HK-2 (cell line): ENCODE measurements at regions not wholly inside any gene's neighbourhood (a gene's known extent, or its start where the extent isn't known, plus 50 kb on each side); places are given as distances from the start of the nearest gene placed in this dataset.

Source experiments
- DNase-seq: peaks from one replicate; pipeline ENCODE4 v3.0.0-alpha.2; 2018; ENCODE audit not compliant: unreplicated experiment

GRCh38 chrX:39437670-39438441, 636.6 kb downstream of the MID1IP1 start:
- DNase-seq, result no peak

DNA sequence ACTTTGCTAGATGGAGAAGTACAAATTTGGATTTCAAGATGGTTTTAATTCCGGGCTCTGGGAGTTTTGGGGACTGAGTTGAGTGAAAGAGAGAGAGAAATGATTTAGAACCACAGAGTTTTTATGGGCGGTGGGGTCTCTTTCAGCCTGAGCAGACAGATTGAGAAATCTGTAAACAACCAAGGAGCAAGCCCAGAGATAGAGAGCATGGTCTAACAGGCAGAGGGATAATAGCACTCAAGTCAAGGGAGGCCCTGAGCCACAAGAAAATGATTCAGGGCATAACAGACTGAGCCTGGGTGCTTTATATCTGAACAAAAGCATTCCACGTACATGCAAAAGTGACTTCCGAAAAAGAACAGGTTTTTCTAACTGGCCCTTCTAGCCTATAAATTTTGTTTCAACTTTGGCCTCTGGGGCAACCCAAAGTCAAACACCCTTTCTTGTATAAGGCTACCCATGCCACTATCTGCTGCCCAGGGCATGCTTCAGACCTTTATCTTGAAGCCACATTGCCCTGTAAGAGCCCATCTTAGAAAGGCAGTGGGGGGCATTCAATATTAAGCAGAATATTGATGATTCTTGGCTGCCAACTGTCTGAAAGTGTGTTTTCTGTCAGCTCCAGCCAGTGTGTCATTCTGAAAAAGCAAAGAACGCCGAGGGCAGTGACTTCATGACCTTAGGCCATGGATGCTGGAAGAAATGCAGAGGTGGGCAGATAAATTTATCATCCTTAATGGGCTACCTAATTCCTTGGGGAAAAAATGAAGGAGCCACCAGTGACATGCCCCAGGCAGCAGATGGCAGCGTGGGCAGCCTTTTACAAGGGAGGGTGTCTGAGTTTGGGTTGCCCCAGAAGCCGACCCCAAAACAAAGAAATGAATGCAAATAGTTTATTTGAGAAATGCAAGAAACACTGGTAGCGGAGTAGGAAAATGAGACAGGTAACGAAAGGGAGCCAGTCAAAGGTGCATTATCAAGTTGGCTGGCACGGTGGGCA, 637.6 kb downstream of the MID1IP1 start:
- DNase-seq, result no peak

DNA sequence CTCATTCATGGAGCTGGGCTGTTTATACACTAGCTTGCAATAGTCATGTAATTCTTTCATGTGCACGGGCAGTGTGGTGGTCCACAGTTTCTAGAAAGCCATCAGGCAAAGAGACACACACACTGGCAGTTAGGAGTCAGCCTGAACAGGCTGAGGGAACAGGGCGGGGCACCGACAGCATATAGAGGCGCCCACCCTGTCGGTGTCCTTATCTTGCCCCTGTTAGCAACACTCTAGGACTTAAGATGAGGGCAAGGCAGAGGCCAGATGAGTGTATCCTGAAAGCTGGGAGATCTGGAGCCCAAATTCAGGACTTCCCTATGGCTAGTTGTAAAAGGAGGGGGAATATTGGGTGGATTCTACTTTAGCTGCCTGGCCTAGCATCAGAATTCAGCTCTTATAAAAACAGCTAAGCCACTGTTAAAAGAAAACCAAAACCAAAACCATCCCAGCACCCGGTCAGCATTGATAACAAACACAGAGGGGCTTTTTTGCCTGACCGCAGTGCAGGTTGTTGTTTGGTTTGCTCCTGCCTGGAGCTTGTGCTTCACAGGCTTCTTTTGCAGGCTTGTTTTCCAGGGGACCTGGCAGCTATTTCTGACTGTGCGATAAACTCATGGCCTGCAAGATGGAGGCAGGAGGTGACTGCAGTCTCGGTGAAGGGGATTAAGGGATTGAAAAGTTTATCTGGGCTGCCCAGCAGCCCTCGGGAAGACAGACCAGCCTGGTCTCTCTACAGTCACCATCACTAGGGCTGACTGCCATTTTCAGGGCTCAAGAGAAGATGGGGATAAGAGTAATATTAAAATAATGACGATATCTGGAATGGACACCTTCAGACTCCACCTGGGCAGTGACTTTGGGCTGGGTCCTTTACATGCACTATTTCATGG, 638.9 kb downstream of the MID1IP1 start:
- no peak for DNase-seq

GRCh38 chrX:39440799-39441284, 639.6 kb downstream of the MID1IP1 start:
- DNase-seq, result no peak

- DNase-seq, result no peak
These were observed 641.1 kb downstream of the MID1IP1 start for GRCh38 chrX:39442332-39442731.

DNA sequence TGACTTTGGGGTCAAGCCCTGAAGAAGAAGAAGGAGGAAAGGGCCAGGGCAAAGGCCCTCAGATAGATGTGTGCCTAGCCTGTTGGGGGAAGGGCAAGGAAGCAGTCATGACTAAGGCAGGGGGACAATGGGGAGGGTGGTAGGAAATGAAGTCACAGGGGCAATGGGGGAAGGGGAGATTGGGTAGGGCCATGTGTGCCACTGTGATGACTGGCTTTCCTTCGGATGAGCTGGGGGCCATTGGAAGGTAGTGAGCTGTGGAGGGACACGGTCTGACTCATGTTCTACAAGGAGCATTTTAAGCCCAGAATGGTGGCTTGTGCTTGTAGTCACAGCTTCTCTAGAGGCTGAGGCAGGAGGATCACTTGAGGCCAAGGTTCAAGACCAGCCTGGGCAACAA, 642.0 kb downstream of the MID1IP1 start:
- DNase-seq, result no peak

DNA sequence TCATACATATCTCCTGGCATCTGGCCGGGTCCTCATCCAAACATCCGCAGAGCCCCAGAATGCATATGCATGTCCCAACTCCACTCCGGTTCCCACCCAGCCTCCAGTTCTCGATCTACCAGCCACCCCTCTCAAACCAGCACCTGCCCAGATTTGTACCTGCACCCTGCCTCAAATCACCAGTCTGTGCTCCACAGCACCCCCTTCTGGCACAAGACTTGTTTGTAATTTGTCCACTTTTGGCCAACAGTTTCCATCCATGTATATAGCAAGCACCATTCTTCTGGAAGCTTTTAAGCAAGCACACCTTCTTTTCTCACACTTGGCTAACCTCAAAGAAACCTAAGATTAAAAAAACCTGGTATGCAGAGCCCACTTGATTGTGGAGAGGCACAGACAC, 644.1 kb downstream of the MID1IP1 start:
- no peak for DNase-seq

DNA sequence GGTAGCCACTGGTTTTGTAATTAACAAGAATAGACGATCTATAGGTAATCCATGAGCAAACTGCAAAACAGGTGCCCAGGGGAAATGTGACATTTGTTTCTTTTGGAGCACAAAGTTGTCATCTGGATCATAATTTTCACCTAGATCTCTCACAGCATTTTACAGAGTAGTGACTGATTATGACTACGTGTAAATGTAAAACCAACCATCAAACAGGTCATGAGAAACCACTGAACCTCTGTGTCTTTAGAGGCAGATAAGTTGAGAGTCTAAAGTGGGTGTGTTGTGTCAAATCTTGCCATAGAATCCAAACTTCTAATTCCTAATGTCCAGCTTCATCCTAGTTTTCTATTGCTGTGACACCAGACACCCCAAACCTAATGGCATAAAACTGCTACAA, 648.1 kb downstream of the MID1IP1 start:
- DNase-seq, result no peak

DNA sequence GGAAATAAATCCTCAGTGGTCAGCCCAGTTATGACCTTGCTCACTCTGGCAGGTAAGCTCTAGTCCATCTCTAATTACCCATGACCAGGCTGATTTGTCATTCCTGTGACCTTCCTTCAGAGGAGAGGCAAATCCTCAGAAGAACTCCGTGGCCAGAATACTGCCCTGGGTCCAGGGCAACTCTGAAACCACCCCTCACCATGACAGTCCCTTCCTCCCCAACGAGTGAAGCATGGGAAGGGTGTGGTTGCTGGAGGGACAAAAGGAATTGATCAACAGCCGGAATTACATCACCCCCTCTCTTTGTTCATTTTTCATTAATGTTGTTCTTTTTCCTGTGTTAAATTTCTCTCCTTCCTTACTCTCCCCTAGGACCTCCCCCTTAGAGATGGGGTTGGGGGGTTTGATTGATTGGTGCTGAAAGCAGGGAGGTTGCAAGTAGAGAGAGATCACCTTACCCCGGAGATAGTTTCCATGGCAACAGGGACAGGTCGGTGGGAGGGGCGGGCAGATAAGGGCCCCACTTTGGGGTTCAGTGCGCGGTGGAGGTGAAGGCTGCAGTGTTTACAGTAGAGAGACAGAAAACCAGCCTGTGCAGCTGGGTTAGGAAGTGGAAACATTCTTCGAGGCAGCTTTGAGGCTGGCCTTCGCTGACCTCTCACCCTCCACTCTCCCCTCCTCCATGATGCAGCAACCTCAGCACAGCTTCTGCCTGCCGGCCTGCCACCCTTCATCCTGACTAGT, 647.4 kb downstream of the BCOR start:
- no peak for DNase-seq

DNA sequence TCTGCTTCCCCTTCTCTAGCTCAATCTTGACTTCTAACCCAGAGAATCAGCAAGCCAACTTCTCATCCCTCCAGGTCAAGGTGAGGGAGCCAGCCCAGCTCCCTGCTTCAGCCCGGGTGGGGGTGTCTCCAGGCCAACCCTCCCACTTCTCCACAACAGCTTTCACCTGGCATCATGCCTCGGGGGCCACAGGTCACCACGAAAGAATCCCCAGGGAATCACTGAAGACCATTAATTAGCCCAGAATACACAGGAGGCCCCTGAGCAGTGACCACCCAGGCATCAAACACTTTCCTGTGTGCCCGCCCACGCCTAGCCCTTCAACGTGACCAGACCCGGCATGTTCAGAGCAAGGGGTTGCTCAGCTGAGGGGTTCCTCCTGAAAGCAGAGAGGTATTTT, 646.7 kb downstream of the BCOR start:
- DNase-seq, result no peak

- DNase-seq, result no peak
These were observed 645.4 kb downstream of the BCOR start for GRCh38 chrX:39452401-39452800.

DNA sequence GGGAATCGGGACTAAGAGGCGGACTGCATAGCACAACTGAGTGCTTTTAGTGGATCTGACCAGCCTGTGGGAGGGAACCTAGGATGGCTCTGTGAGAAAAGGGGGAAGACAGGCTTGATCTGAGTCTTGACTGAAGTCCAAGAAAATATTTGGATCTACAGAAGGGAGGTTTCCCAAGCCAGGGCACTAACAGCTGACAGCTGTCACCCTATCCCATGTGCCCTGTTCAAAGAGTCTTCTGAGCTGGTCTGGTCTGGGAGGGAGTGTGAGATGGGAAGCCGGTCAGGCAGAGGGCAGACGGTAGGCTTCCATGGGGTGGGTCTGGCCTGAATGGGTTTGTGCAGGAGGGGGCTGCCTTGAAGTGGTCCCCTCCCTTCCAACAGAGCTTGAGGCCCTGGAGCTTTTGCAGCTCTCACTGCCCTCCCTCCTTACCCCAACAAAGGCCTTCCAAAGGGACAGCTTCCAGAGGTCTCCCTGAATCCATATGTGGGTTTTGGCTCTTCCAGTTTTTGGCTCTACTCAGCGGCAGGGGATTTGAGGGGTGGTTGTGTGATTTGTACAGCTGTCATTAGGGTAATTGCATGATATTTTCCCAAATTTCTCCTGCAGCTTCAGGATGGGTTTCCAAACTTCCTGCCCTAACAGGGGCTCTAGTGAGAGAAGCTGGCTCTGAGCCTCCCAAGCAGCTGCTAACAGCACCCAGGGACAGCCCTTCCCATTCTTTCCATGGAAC, 643.7 kb downstream of the BCOR start:
- no peak for DNase-seq

DNA sequence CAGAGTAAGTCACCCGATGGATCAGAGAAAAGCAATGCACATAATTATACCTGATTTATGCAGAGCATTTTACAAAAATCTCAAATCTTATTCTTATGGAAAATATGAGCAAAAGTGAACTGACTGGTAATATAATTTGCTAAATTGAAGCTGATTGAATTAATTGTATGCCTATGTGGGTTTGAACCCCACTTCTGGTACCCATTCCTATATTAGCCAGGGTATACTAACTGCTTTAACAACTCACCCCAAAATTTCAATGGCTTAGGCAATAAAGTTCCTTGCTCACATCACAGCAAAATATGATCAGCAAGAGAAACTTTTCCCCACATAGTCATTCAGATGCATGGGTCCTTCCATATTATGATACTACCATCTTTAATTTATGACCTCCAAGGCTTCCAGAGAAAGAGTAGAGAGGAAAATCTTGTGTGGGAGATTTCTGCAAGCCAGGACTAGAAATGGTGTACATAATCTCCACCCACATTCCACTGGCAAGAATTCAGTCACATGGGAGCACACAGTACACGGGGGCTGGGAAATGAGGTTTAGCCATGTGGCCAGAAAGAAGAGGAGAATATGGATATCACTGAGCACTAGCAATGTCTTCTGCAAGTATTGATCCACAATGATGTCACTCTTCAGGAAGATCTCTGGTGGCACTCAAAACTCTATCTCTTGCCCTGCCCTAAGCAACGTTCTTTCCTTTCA, 640.7 kb downstream of the BCOR start:
- no peak for DNase-seq

DNA sequence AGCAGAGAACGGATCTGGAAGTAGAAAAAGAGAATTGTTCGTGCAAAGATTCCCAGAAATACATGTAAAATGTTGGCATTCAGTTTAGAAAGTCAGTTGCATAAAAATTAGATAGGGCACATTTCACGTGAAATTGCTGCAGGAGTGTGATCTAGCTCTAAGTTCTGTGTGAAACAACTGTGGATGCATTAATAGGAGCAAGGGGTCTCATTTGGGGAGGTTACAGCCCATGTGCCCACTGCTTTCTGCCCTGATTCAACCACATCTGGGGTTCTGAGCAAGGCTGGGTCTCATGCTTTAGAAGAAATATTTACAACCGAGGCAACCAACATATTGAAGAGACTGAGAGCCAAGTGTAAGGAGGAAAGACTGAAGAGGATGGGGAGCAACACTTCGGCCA, 639.0 kb downstream of the BCOR start:
- no peak for DNase-seq

DNA sequence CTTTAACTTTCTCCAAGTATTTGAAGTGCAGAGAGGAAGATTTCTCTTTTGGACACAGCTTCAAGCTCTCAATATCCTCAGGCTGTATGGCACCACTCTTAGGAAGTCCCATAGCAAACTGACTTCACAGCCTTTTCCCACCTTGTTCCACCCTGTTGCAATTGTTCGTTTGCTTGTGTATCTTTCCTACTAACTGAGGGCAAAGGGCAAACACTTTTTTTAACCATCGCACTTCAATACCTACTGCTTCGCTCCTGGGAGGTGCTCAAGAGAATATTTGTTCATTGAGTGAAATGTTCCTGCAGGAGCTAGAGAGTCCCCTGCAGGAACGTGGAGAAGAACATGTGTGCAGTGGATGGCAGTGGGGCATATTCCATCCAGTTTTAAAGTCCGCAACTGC, 638.6 kb downstream of the BCOR start:
- DNase-seq, result no peak

DNA sequence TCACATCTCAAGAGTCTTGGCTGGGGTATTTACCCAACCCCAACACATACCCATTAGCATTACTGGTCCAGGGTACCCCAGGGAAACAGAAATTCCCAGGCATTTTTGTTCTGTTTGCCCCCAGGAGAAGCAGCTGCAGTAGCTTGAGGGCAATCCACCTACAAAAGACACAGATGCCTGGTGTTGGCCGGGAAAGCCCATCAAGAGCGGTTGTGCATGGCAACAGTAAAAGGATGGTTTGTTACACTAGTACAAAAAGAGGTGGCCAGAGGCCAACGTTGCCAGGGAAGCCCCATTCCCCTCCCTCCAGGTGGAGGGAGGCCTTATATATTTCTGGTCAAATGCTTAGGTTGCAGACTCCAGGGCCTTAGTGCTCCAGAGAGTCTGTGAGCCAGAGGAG, 637.8 kb downstream of the BCOR start:
- no peak for DNase-seq

GRCh38 chrX:39460499-39460898, 637.3 kb downstream of the BCOR start:
- no peak for DNase-seq

- DNase-seq, result no peak
These were observed 634.9 kb downstream of the BCOR start for GRCh38 chrX:39462835-39463234.

DNA sequence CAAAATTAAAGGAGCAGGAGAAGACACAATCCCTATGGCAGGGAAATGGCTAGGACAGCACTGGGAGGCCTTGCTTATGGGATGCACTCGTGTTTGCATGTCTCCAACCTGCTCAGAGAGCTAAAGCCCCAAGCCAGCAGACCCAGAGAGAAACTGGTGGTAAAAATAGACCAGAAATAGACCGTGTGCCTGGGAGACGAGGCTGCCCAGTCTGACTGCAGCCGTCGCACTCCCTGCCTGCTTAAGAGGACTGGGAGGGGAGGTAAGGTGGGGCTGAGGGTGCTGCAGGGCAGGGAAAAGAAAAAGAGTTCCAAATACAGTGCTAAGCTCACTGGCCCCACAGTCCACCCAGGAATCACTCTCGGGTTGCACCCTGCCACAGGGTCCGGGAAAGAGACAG, 633.5 kb downstream of the BCOR start:
- no peak for DNase-seq

DNA sequence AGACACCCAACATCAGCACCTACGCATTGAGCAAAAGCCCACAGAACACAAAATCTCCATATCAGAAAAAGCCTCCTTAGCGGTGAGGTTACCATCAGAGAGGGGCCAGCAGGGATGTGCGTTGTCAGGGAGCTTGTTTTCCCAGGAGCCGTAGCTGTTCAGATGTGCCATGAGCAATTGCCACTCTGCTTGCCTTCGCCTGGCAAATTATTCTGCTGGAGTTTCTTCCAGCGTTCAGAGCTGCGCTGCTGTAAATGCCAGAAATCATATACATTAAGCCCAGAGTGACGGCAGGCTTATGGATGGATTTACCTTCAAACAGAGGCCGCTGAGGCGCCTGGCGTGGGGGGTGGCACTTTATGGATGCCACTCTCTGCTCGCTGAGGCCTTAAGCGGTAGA, 632.3 kb downstream of the BCOR start:
- no peak for DNase-seq
